GM20000 (cell line): ENCODE measurements at regions not wholly inside any gene's neighbourhood (a gene's known extent, or its start where the extent isn't known, plus 50 kb on each side); places are given as distances from the start of the nearest gene placed in this dataset.

Experiments used
- DNase-seq: peaks from one replicate; pipeline ENCODE4 v3.0.0; 2012; ENCODE audit warnings: low spot score
- TF ChIP-seq, protein P1 (sequence below): IDR thresholded peaks from 2 replicates; pipeline ENCODE4 v1.5.1; 2012; ENCODE audit warnings: mild to moderate bottlenecking, control low read depth; ENCODE audit errors: extremely low read depth, missing control alignments

DNA sequence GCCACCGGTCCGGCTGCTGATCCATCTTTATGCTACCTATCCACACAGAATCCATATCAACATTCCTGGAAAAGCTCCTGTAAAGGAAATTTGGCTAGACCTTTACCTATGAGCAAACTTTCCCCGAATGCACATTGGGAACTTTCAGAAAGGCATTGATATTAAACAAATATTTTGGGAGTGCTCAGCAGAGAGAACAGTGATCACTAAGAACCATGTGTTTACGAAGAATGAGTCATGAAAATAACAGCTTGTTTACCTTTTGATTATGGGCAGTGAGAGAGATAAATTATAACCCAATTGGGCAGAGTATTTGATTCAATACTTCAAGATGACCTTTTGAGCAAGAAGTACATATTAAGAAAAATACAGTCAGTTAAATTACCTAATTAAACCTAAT, 189.7 kb upstream of the CDH2 start:
- TF ChIP-seq, protein P1, sequence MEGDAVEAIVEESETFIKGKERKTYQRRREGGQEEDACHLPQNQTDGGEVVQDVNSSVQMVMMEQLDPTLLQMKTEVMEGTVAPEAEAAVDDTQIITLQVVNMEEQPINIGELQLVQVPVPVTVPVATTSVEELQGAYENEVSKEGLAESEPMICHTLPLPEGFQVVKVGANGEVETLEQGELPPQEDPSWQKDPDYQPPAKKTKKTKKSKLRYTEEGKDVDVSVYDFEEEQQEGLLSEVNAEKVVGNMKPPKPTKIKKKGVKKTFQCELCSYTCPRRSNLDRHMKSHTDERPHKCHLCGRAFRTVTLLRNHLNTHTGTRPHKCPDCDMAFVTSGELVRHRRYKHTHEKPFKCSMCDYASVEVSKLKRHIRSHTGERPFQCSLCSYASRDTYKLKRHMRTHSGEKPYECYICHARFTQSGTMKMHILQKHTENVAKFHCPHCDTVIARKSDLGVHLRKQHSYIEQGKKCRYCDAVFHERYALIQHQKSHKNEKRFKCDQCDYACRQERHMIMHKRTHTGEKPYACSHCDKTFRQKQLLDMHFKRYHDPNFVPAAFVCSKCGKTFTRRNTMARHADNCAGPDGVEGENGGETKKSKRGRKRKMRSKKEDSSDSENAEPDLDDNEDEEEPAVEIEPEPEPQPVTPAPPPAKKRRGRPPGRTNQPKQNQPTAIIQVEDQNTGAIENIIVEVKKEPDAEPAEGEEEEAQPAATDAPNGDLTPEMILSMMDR: no peak
- DNase-seq: no peak

DNA sequence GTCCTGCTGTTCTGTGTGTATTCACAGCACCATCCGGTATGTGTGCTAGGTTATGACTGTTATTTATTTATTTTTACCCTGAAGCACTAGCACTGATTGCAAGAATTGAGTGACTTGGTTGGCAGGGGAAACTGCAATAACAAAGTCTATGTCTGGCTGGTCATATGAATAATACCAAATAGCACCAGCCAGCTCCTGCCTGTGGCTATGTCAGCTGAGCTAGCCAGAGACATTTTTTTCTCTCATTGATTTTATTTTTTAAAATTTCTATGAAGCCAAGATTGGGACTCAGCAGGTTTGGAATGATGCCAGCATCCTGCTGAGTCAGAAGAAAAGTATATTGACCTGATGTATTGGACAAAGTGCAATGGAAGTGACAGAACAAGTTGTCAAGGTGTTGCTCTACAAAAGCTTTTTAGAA, 188.5 kb upstream of the CDH2 start:
- no peak for DNase-seq
- TF ChIP-seq, protein P1: no peak

GRCh38 chr18:28363124-28363523, 186.2 kb upstream of the CDH2 start:
- TF ChIP-seq, protein P1: no peak
- no peak for DNase-seq

DNA sequence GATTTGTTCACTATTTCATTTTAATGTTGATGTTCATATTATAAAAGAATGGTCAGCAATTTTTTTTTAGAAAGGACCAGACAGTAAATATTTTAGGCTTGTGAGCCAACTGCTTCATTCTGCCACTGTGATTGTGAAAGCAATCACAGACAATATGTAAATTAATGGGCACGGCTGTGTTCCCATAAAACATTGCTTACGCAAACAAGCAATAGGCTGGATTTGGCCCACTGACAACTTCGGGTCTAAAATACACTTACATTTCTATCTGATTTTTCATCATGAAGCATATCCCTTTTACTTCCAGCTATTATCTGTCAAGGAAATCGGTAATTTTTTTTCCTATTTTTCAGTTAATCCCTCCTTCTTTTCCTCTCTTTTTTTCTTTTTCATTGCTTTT, 182.2 kb upstream of the CDH2 start:
- no peak for DNase-seq
- TF ChIP-seq, protein P1: no peak

DNA sequence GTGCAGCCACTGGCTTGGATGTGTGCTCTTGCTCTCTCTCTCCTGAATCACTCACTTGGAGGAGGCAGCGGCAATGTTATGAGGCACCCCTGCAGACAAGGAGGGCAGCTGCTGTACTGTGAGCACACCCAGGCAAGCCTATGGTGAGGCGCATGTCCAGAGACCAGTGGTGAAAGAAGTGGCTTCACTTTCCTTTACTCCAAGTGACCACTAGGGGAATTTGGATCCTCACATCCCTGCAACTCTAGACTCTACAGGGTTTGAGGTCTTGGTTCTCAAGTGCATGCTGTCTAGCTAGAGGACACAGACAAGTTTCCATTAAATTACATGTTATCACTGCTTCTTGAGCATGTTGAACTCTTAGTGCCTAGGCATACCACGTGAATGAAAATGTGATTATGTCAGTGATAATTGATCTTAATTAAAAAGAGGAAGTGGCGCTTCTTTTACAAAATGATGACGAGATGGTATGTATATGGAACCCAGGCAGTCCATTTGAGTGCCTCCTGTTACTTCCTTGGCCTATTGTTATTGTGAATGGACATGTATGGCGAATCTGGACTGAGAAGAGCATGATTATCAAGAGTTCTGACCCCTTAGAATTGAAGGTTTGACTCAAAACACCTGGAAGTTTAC, 181.0 kb upstream of the CDH2 start:
- DNase-seq: no peak
- TF ChIP-seq, protein P1: no peak

DNA sequence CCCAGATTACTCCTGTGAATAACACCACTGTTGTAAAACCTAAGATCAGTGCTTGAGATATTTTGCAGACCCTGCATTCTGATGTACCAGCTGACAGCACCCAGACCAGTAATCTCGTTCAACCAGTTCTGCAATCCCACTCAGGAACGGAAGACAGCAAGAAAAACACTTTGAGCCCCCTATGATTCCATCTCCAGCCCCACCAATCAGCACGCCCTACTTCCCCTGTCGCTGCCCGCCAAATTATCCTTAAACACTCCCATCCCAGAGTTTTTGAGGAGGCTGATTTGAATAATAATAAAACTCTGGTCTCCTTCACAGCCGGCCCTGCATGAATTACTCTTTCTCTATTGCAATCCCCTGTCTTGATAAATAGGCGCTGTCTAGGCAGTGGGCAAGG, 173.9 kb upstream of the CDH2 start:
- TF ChIP-seq, protein P1: no peak
- DNase-seq: no peak

DNA sequence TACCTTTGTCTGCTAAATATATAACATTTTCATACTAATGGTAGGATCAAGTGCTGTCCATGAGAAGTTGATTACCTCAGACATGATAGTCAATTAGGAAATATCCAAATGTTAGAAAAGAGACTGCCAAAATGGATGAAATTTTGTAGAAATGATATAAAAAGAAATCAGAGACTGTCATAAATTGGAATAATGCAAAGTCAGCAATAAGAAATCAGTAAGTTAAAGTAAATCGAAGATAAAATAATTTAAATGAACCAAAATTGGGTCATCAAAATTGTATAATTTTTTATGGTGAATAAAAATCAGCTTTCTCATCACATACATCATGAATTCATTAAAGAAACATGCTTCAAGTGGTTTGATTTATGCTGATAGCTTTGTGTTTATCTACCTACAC, 165.3 kb upstream of the CDH2 start:
- no peak for DNase-seq
- TF ChIP-seq, protein P1: no peak
